ENCODE measurements at regions not wholly inside any gene's neighbourhood (a gene's known extent, or its start where the extent isn't known, plus 50 kb on each side); places are given as distances from the start of the nearest gene placed in this dataset.

DNA sequence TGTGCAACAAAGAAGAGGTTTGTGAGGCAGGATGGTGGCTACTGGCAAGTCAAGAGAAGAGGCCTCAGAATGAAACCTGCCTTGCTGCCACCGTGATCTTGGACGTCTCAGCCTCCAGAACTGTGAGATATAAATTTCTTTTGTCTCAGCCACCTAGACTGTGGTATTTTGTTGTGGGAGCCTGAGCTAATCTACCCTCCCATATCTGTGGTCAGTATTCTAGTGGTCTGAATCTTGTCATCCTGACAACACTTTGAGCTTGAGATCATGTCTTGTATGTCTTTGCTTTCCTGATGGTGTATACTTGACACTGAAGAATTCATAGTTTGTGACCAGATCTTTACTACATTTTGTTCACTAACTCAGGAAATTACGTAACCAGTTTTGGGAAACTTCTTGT is 240.6 kb upstream of the GOLIM4 start:
- ChIA-PET CTCF (no interaction called here), POLR2A (no interaction called here)
- no peak for TF ChIP-seq FOXP4 (CRISPR knock-in tag; IDR thresholded peaks at IDR 0.05)
- TF ChIP-seq PRRX2 (CRISPR knock-in tag; IDR thresholded peaks at IDR 0.05), result no peak
- TF ChIP-seq ZNF532 (CRISPR knock-in tag; IDR thresholded peaks at IDR 0.05; ENCODE audit: borderline replicate concordance), result no peak
- TF ChIP-seq, protein P1, sequence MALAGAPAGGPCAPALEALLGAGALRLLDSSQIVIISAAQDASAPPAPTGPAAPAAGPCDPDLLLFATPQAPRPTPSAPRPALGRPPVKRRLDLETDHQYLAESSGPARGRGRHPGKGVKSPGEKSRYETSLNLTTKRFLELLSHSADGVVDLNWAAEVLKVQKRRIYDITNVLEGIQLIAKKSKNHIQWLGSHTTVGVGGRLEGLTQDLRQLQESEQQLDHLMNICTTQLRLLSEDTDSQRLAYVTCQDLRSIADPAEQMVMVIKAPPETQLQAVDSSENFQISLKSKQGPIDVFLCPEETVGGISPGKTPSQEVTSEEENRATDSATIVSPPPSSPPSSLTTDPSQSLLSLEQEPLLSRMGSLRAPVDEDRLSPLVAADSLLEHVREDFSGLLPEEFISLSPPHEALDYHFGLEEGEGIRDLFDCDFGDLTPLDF (CRISPR knock-in tag; IDR thresholded peaks at IDR 0.05), result no peak
- no peak for TF ChIP-seq ZBTB21 (CRISPR knock-in tag; IDR thresholded peaks at IDR 0.05; ENCODE audit: borderline replicate concordance)
- TF ChIP-seq, protein P2, sequence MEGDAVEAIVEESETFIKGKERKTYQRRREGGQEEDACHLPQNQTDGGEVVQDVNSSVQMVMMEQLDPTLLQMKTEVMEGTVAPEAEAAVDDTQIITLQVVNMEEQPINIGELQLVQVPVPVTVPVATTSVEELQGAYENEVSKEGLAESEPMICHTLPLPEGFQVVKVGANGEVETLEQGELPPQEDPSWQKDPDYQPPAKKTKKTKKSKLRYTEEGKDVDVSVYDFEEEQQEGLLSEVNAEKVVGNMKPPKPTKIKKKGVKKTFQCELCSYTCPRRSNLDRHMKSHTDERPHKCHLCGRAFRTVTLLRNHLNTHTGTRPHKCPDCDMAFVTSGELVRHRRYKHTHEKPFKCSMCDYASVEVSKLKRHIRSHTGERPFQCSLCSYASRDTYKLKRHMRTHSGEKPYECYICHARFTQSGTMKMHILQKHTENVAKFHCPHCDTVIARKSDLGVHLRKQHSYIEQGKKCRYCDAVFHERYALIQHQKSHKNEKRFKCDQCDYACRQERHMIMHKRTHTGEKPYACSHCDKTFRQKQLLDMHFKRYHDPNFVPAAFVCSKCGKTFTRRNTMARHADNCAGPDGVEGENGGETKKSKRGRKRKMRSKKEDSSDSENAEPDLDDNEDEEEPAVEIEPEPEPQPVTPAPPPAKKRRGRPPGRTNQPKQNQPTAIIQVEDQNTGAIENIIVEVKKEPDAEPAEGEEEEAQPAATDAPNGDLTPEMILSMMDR (IDR thresholded peaks at IDR 0.05), result no peak
- TF ChIP-seq, protein P3, sequence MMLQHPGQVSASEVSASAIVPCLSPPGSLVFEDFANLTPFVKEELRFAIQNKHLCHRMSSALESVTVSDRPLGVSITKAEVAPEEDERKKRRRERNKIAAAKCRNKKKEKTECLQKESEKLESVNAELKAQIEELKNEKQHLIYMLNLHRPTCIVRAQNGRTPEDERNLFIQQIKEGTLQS (CRISPR knock-in tag; conservative IDR thresholded peaks at IDR 0.05), result no peak
- TF ChIP-seq NFATC4 (CRISPR knock-in tag; IDR thresholded peaks at IDR 0.05), result no peak
- no peak for TF ChIP-seq CREB1 (CRISPR knock-in tag; IDR thresholded peaks at IDR 0.05)
- TF ChIP-seq ARID4B (CRISPR knock-in tag; IDR thresholded peaks at IDR 0.05; ENCODE audit: borderline replicate concordance), result no peak
- no peak for TF ChIP-seq ZNF416 (CRISPR knock-in tag; IDR thresholded peaks at IDR 0.05)
- TF ChIP-seq ELF4 (CRISPR knock-in tag; IDR thresholded peaks at IDR 0.05; ENCODE audit: low read depth), result no peak
- TF ChIP-seq E2F4 (CRISPR knock-in tag; IDR thresholded peaks at IDR 0.05; ENCODE audit: borderline replicate concordance, low read depth), result no peak
- no peak for TF ChIP-seq TEAD1 (CRISPR knock-in tag; IDR thresholded peaks at IDR 0.05)
- H3K27me3 Mint-ChIP-seq (ENCODE audit: low read depth), result no peaks in the 10 kb centered on the region
- H3K9me3 Mint-ChIP-seq, result no peaks in the 10 kb centered on the region
- no peak overlapping the region for H3K27ac Mint-ChIP-seq
- peaks cover 5% of the 10 kb centered on the region for H3K4me1 Mint-ChIP-seq
- ATAC-seq (no peak), DNase-seq (ENCODE audit: low spot score) (no peak)
- no peak overlapping the region for H3K4me3 Mint-ChIP-seq
- H3K36me3 Mint-ChIP-seq, result no peaks in the 10 kb centered on the region
